ENCODE measurements at regions not wholly inside any gene's neighbourhood (a gene's known extent, or its start where the extent isn't known, plus 50 kb on each side); places are given as distances from the start of the nearest gene placed in this dataset.

- no peak for DNase-seq
These were observed 96.8 kb downstream of the TMEM26 start for GRCh38 chr10:61356354-61356753.

GRCh38 chr10:61355211-61355610 lies 98.0 kb downstream of the TMEM26 start:
- DNase-seq = no peak

- DNase-seq = no peak
These were observed 98.7 kb downstream of the TMEM26 start for GRCh38 chr10:61354401-61354975.

GRCh38 chr10:61350794-61351193 lies 102.4 kb downstream of the TMEM26 start:
- DNase-seq = no peak

GRCh38 chr10:61350068-61350467 lies 103.1 kb downstream of the TMEM26 start:
- no peak for DNase-seq

- DNase-seq = no peak
These were observed 106.3 kb downstream of the TMEM26 start for GRCh38 chr10:61346796-61347413.

GRCh38 chr10:61343796-61344195 lies 109.4 kb downstream of the TMEM26 start:
- DNase-seq = no peak

- no peak for DNase-seq
These were observed 110.2 kb downstream of the TMEM26 start for GRCh38 chr10:61342858-61343572.

GRCh38 chr10:61341008-61341407 lies 112.2 kb downstream of the TMEM26 start:
- DNase-seq = no peak

GRCh38 chr10:61338146-61338545 lies 115.0 kb downstream of the TMEM26 start:
- DNase-seq = no peak

GRCh38 chr10:61337741-61338140 lies 115.4 kb downstream of the TMEM26 start:
- DNase-seq = no peak

GRCh38 chr10:61336831-61337230 lies 116.3 kb downstream of the TMEM26 start:
- no peak for DNase-seq

GRCh38 chr10:61335359-61335758 lies 117.8 kb downstream of the TMEM26 start:
- no peak for DNase-seq

GRCh38 chr10:61332581-61332980 lies 120.6 kb downstream of the TMEM26 start:
- peak; percentile 4 for DNase-seq

GRCh38 chr10:61330669-61331068 lies 122.5 kb downstream of the TMEM26 start:
- DNase-seq = no peak

- no peak for DNase-seq
These were observed 123.3 kb downstream of the TMEM26 start for GRCh38 chr10:61329854-61330253.

GRCh38 chr10:61325223-61325960 lies 127.8 kb downstream of the TMEM26 start:
- DNase-seq = no peak

GRCh38 chr10:61323726-61324125 lies 129.5 kb downstream of the TMEM26 start:
- no peak for DNase-seq

- no peak for DNase-seq
These were observed 131.9 kb downstream of the TMEM26 start for GRCh38 chr10:61321041-61321857.

GRCh38 chr10:61320257-61320587 lies 133.0 kb downstream of the TMEM26 start:
- no peak for DNase-seq

GRCh38 chr10:61319386-61320256 lies 133.6 kb downstream of the TMEM26 start:
- DNase-seq = peak; percentile 4

GRCh38 chr10:61318429-61318828 lies 134.8 kb downstream of the TMEM26 start:
- no peak for DNase-seq
